ENCODE measurements at regions not wholly inside any gene's neighbourhood (a gene's known extent, or its start where the extent isn't known, plus 50 kb on each side); places are given as distances from the start of the nearest gene placed in this dataset.

- H3K4me1 ChIP-seq (ENCODE audit: control insufficient read depth in 1 of 2, low read depth in 2 of 2): peaks cover 12 to 22% of the 10 kb centered on the region in 2 donors
- H3K36me3 ChIP-seq: no peaks in the 10 kb centered on the region
- H3K9me3 ChIP-seq: no peaks in the 10 kb centered on the region
- DNase-seq (ENCODE audit: low spot score) (no peak), ATAC-seq (ENCODE audit: insufficient number of reproducible peaks, low FRiP score, low read depth) (no peak)
- H3K27me3 ChIP-seq (replicated peaks; ENCODE audit: insufficient read depth): no peaks in the 10 kb centered on the region
- no peak overlapping the region for H3K27ac ChIP-seq
- TF ChIP-seq, protein P1, sequence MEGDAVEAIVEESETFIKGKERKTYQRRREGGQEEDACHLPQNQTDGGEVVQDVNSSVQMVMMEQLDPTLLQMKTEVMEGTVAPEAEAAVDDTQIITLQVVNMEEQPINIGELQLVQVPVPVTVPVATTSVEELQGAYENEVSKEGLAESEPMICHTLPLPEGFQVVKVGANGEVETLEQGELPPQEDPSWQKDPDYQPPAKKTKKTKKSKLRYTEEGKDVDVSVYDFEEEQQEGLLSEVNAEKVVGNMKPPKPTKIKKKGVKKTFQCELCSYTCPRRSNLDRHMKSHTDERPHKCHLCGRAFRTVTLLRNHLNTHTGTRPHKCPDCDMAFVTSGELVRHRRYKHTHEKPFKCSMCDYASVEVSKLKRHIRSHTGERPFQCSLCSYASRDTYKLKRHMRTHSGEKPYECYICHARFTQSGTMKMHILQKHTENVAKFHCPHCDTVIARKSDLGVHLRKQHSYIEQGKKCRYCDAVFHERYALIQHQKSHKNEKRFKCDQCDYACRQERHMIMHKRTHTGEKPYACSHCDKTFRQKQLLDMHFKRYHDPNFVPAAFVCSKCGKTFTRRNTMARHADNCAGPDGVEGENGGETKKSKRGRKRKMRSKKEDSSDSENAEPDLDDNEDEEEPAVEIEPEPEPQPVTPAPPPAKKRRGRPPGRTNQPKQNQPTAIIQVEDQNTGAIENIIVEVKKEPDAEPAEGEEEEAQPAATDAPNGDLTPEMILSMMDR (IDR thresholded peaks at IDR 0.05): no peak
- H3K4me3 ChIP-seq: no peak overlapping the region
These were observed 80.7 kb upstream of the NUDT4 start for GRCh38 chr12:93297032-93297431.

GRCh38 chr12:93297536-93297935, 80.2 kb upstream of the NUDT4 start:
- no peaks in the 10 kb centered on the region for H3K9me3 ChIP-seq
- DNase-seq (ENCODE audit: low spot score) (no peak), ATAC-seq (ENCODE audit: insufficient number of reproducible peaks, low FRiP score, low read depth) (no peak)
- H3K36me3 ChIP-seq: no peaks in the 10 kb centered on the region
- TF ChIP-seq, protein P1 (IDR thresholded peaks at IDR 0.05): no peak
- no peak overlapping the region for H3K27ac ChIP-seq
- no peak overlapping the region for H3K4me3 ChIP-seq
- H3K27me3 ChIP-seq (replicated peaks; ENCODE audit: insufficient read depth): no peaks in the 10 kb centered on the region
- H3K4me1 ChIP-seq (ENCODE audit: control insufficient read depth in 1 of 2, low read depth in 2 of 2): peaks cover 17 to 27% of the 10 kb centered on the region in 2 donors

- no peak for DNase-seq (ENCODE audit: low spot score)
- TF ChIP-seq, protein P1 (IDR thresholded peaks at IDR 0.05): no peak
- no peak for ATAC-seq (ENCODE audit: insufficient number of reproducible peaks, low FRiP score, low read depth)
- Histone ChIP-seq H3K4me3 (no peak overlapping the region), H3K36me3 (no peaks in the 10 kb centered on the region), H3K27me3 (replicated peaks; ENCODE audit: insufficient read depth) (no peaks in the 10 kb centered on the region), H3K27ac (no peak overlapping the region), H3K4me1 (ENCODE audit: control insufficient read depth in 1 of 2, low read depth in 2 of 2) (peaks cover 17 to 28% of the 10 kb centered on the region in 2 donors), H3K9me3 (no peaks in the 10 kb centered on the region)
These were observed 78.4 kb upstream of the NUDT4 start for GRCh38 chr12:93299262-93299846.

DNA sequence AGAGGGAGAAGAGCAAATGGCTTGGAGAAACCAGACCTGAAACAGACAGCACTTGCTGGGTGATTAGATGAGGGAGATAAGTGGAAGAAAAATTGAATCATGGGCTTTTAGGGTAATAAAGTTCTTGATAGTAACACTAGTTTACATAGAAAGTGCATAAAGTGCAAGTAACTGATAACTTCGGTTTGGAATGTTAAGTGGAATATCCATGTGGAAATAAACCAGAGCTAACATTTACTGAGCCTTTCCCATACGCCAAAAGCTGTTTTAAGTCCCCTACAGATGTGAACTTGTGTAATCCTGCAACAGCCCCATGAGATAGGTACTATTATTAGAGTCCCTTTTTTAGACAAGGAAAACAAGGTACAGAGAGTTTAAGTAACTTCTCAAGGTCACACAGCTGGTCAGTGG, 77.1 kb upstream of the NUDT4 start:
- no peak for ATAC-seq (ENCODE audit: insufficient number of reproducible peaks, low FRiP score, low read depth)

GRCh38 chr12:93302331-93303229, 75.1 kb upstream of the NUDT4 start:
- Histone ChIP-seq H3K27me3 (replicated peaks; ENCODE audit: insufficient read depth) (no peaks in the 10 kb centered on the region), H3K9me3 (peaks cover 5% of the 10 kb centered on the region), H3K27ac (peak overlapping the region; percentile 82 to 84), H3K4me1 (ENCODE audit: control insufficient read depth in 1 of 2, low read depth in 2 of 2) (peaks cover 17 to 28% of the 10 kb centered on the region in 2 donors), H3K4me3 (no peak overlapping the region), H3K36me3 (no peaks in the 10 kb centered on the region)
- TF ChIP-seq, protein P1 (IDR thresholded peaks at IDR 0.05): no peak
- ATAC-seq (ENCODE audit: insufficient number of reproducible peaks, low FRiP score, low read depth) (peak; percentile 93), DNase-seq (ENCODE audit: low spot score) (peak; percentile 36)

More for the DNA sequence above, 77.1 kb upstream of the NUDT4 start:
- no peak overlapping the region for H3K27ac ChIP-seq
- no peak for DNase-seq (ENCODE audit: low spot score)
- H3K27me3 ChIP-seq (replicated peaks; ENCODE audit: insufficient read depth): no peaks in the 10 kb centered on the region
- no peak overlapping the region for H3K4me3 ChIP-seq
- TF ChIP-seq, protein P1 (IDR thresholded peaks at IDR 0.05): no peak
- H3K4me1 ChIP-seq (ENCODE audit: control insufficient read depth in 1 of 2, low read depth in 2 of 2): peaks cover 17 to 28% of the 10 kb centered on the region in 2 donors
- H3K9me3 ChIP-seq: no peaks in the 10 kb centered on the region
- no peaks in the 10 kb centered on the region for H3K36me3 ChIP-seq
